RWPE1 (cell line): ENCODE measurements at regions not wholly inside any gene's neighbourhood (a gene's known extent, or its start where the extent isn't known, plus 50 kb on each side); places are given as distances from the start of the nearest gene placed in this dataset.

Source experiments
- CTCF ChIA-PET: fragments of 350-600 bp; sonication (Branson Sonifier 250); formaldehyde crosslinking; extraction: SDS; loops from one replicate; lab custom pipeline; 2021; lab: Yijun Ruan, JAX
- POLR2A ChIA-PET: fragments of 400-600 bp; formaldehyde crosslinking; extraction: SDS; loops from one replicate; lab custom pipeline; 2020; ENCODE audit warnings: antibody characterized with exemption; ENCODE audit not compliant: low non-redundant PET; lab: Yijun Ruan, JAX
- DNase-seq: peaks from one replicate; pipeline ENCODE4 v3.0.0; 2012; ENCODE audit warnings: low spot score
- H3K27ac ChIP-seq: fragments of 450-650 bp; 2 replicates; pipeline ENCODE4 v1.5.1; 2017
- TF ChIP-seq, protein P1 (sequence below): fragments of 450-650 bp; conservative IDR thresholded peaks from 2 replicates; pipeline ENCODE4 v1.5.1; 2017; ENCODE audit warnings: low read depth, mild to moderate bottlenecking

DNA sequence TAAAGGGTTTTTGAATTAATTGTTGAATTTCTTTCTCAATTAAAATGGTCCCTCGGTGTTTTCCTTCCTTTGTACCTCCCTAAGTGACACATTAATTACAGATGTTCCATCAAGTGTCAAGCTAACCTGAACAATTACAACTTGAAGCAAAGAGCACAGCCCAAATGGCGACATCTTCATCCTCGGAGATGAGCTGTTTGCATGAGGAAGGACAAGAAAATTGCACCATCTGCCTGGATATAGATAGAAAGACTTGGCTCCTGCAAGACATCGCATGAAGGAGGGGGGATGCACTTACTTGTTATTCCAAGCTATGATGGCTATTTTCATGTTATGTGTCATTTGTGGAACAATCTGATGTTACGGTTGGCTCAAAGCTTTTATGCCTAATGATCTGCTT, 86.4 kb upstream of the ZKSCAN2 start:
- no peak for DNase-seq
- TF ChIP-seq, protein P1, sequence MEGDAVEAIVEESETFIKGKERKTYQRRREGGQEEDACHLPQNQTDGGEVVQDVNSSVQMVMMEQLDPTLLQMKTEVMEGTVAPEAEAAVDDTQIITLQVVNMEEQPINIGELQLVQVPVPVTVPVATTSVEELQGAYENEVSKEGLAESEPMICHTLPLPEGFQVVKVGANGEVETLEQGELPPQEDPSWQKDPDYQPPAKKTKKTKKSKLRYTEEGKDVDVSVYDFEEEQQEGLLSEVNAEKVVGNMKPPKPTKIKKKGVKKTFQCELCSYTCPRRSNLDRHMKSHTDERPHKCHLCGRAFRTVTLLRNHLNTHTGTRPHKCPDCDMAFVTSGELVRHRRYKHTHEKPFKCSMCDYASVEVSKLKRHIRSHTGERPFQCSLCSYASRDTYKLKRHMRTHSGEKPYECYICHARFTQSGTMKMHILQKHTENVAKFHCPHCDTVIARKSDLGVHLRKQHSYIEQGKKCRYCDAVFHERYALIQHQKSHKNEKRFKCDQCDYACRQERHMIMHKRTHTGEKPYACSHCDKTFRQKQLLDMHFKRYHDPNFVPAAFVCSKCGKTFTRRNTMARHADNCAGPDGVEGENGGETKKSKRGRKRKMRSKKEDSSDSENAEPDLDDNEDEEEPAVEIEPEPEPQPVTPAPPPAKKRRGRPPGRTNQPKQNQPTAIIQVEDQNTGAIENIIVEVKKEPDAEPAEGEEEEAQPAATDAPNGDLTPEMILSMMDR = no peak
- CTCF ChIA-PET = no interaction called here
- H3K27ac ChIP-seq = no peak overlapping the region
- POLR2A ChIA-PET = no interaction called here

DNA sequence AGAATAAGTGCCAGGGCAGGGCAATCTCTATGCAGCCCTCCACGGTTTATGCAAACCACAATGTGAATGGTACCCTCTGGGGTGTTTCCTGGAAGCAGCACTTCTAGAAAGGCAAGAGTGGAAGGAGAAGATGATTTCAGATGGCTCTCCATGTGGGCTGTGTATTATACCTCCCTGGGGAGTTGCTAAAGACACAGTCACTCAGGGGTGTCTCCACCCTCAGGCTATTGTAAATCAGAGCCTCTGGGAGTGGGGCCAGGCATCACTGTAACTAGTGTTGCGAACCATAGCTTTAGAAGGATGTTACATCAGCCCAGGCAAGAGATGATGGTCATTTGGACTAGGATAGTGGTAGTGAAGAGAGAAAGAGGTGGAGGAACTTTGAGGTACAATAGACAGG, 83.3 kb upstream of the ZKSCAN2 start:
- TF ChIP-seq, protein P1 = no peak
- no peak overlapping the region for H3K27ac ChIP-seq
- CTCF ChIA-PET = no interaction called here
- POLR2A ChIA-PET = no interaction called here
- DNase-seq = no peak

DNA sequence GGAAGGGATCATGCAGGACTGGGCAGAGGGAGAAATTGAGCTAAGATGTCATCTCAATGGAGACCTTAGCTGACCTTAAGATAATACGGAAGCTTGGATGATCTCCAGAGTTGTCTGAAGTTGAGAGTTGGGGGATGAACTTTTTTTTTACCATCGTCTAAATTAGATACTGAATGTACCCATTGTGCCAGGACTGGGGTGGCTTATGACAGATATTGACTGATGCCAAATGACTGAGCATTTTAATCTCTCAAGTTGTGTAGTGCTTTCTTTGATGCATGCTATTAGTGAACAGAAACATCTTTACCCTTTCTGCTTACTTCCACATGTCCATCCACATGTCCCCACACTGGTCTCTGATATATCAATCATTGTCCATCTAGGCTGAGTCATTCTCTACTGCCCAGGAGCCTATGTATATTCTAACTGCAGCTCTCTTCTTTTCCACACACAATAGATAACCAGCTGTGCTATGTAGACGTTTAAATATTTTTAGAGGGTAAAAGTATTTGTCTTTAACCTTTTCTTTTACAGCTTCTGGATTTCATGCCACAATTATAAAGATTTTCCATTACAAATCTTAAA, 60.2 kb upstream of the ZKSCAN2 start:
- DNase-seq = no peak
- H3K27ac ChIP-seq = no peak overlapping the region
- TF ChIP-seq, protein P1 = no peak
- ChIA-PET POLR2A (no interaction called here), CTCF (no interaction called here)

DNA sequence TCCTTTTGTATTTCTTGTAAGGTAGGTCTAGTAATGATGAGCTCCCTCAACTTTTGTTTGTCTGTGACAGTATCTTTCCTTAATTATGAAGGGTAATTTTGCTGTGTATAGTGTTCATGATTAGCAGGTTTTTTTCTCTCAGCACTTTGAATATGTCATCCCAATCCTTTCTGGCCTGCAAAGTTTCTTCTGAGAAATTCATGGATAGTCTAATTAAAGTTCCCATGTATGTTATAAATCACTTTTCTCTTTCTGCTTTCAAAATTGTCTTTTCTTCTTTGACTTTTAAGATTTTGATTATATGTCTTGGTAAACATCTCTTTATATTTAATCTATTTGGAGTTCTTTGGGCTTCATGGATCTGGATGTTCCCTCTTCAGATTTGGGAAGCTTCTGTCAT, 54.3 kb upstream of the ZKSCAN2 start:
- POLR2A ChIA-PET = no interaction called here

DNA sequence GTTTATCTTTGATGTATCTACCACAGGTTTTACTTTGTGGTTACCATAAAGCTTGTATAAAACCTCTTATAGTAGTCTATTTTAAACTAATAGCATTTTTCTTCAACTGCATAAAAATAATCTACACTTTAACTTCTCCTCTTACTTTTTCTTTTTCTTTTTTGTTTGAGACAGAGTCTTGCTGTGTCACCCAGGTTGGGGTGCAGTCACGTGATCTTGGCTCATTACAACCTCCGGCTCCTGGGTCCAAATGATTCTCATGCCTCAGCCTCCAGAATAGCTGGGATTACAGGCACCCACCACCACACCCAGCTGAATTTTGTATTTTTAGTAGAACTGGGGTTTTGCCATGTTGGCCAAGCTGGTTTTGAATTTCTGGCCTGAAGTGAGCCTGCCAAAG, 53.4 kb upstream of the ZKSCAN2 start:
- CTCF ChIA-PET = no interaction called here
- TF ChIP-seq, protein P1 = no peak
- no peak for DNase-seq
- POLR2A ChIA-PET = no interaction called here
- H3K27ac ChIP-seq = no peak overlapping the region

More for the DNA sequence above, 54.3 kb upstream of the ZKSCAN2 start:
- DNase-seq = no peak
- H3K27ac ChIP-seq = no peak overlapping the region
- CTCF ChIA-PET = no interaction called here
- TF ChIP-seq, protein P1 = no peak
